Caki2 (cell line): ENCODE measurements at regions not wholly inside any gene's neighbourhood (a gene's known extent, or its start where the extent isn't known, plus 50 kb on each side); places are given as distances from the start of the nearest gene placed in this dataset.
"Not testable (repeated sequence)": the region's sequence is repeated elsewhere in the genome, so short reads cannot be mapped to it uniquely, and the experiment has no call there.

Source experiments
- DNase-seq: peaks from one replicate; pipeline ENCODE4 v3.0.0-alpha.2; 2015; ENCODE audit warnings: low read depth
- in situ Hi-C: cut with HindIII; loops from 2 replicates; pipeline ENCODE4 v1.10.0; 2016; ENCODE audit warnings: low sequenced_read_pairs, low pct_unique_long_range_greater_than_20kb, mixed read lengths

- in situ Hi-C loops, result no loop called here
- DNase-seq, result no peak
Observed at GRCh38 chr21:38610623-38611251, 112.5 kb upstream of the ERG start.

GRCh38 chr21:38611277-38611676 lies 113.0 kb upstream of the ERG start:
- DNase-seq, result no peak
- in situ Hi-C loops, result no loop called here

- in situ Hi-C loops, result no loop called here
- no peak for DNase-seq
Observed at GRCh38 chr21:38613686-38614085, 115.4 kb upstream of the ERG start.

GRCh38 chr21:38614558-38614957 lies 116.3 kb upstream of the ERG start:
- no peak for DNase-seq
- in situ Hi-C loops, result no loop called here

- in situ Hi-C loops, result no loop called here
Observed at GRCh38 chr21:38619480-38619879, 121.2 kb upstream of the ERG start.

GRCh38 chr21:38619992-38620479 lies 121.8 kb upstream of the ERG start:
- in situ Hi-C loops, result no loop called here
- DNase-seq, result no peak

More at GRCh38 chr21:38619480-38619879, 121.2 kb upstream of the ERG start:
- no peak for DNase-seq

- DNase-seq, result no peak
Observed at GRCh38 chr21:38621132-38621531, 122.9 kb upstream of the ERG start.

GRCh38 chr21:38622081-38622826 lies 124.0 kb upstream of the ERG start:
- in situ Hi-C loops, result no loop called here
- no peak for DNase-seq

More at GRCh38 chr21:38621132-38621531, 122.9 kb upstream of the ERG start:
- in situ Hi-C loops, result no loop called here

GRCh38 chr21:38622827-38623209 lies 124.5 kb upstream of the ERG start:
- in situ Hi-C loops, result no loop called here
- no peak for DNase-seq

- DNase-seq, result no peak
- in situ Hi-C loops, result no loop called here
Observed at GRCh38 chr21:38623552-38623951, 125.3 kb upstream of the ERG start.

- in situ Hi-C loops, result no loop called here
- no peak for DNase-seq
Observed at GRCh38 chr21:38625000-38625399, 126.7 kb upstream of the ERG start.

- in situ Hi-C loops, result no loop called here
Observed at GRCh38 chr21:38626306-38626705, 128.0 kb upstream of the ERG start.

GRCh38 chr21:38628349-38628748 lies 130.1 kb upstream of the ERG start:
- in situ Hi-C loops, result no loop called here
- no peak for DNase-seq

More at GRCh38 chr21:38626306-38626705, 128.0 kb upstream of the ERG start:
- DNase-seq, result no peak

GRCh38 chr21:38631206-38631605 lies 132.9 kb upstream of the ERG start:
- in situ Hi-C loops, result no loop called here
- no peak for DNase-seq

GRCh38 chr21:38631676-38632075 lies 133.4 kb upstream of the ERG start:
- no peak for DNase-seq
- in situ Hi-C loops, result no loop called here

GRCh38 chr21:38637161-38637560 lies 138.9 kb upstream of the ERG start:
- in situ Hi-C loops, result no loop called here
- no peak for DNase-seq

GRCh38 chr21:38639571-38640354 lies 141.5 kb upstream of the ERG start:
- no peak for DNase-seq
- in situ Hi-C loops, result no loop called here

- in situ Hi-C loops, DNase-seq: not testable (repeated sequence)
Observed at GRCh38 chr21:38640355-38640742, 142.1 kb upstream of the ERG start.

GRCh38 chr21:38643404-38644023 lies 145.2 kb upstream of the ERG start:
- no peak for DNase-seq
- in situ Hi-C loops, result no loop called here
